Stimulated activated CD4-positive, alpha-beta T cell treated with anti-CD3 and anti-CD28 coated beads, Interleukin-2, amount 100 ng/mL, for 48 hours (primary cell): ENCODE measurements at regions not wholly inside any gene's neighbourhood (a gene's known extent, or its start where the extent isn't known, plus 50 kb on each side); places are given as distances from the start of the nearest gene placed in this dataset.
"Not testable (repeated sequence)": the region's sequence is repeated elsewhere in the genome, so short reads cannot be mapped to it uniquely, and the experiment has no call there.

Experiments
- DNase-seq, 2 donors: peaks; one replicate each; pipeline ENCODE4 v3.0.0-alpha.2; 2020

GRCh38 chr6:102981490-102982015 is 1588.0 kb downstream of the GRIK2 start:
- DNase-seq: no peak

GRCh38 chr6:102980951-102981350 is 1587.4 kb downstream of the GRIK2 start:
- no peak for DNase-seq

- DNase-seq: no peak
Observed at GRCh38 chr6:102961902-102962301, 1568.4 kb downstream of the GRIK2 start.

GRCh38 chr6:102950967-102951366 is 1557.5 kb downstream of the GRIK2 start:
- no peak for DNase-seq

- no peak for DNase-seq
Observed at GRCh38 chr6:102944475-102944874, 1551.0 kb downstream of the GRIK2 start.

- DNase-seq: no peak
Observed at GRCh38 chr6:102942206-102942605, 1548.7 kb downstream of the GRIK2 start.

GRCh38 chr6:102936959-102937358 is 1543.5 kb downstream of the GRIK2 start:
- no peak for DNase-seq

- DNase-seq: no peak
Observed at GRCh38 chr6:102928109-102928508, 1534.6 kb downstream of the GRIK2 start.

GRCh38 chr6:102918161-102918560 is 1524.7 kb downstream of the GRIK2 start:
- no peak for DNase-seq

GRCh38 chr6:102911571-102911970 is 1518.1 kb downstream of the GRIK2 start:
- no peak for DNase-seq

GRCh38 chr6:102910701-102911139 is 1517.2 kb downstream of the GRIK2 start:
- not testable (repeated sequence) for DNase-seq

GRCh38 chr6:102907181-102907580 is 1513.7 kb downstream of the GRIK2 start:
- DNase-seq: no peak

- no peak for DNase-seq
Observed at GRCh38 chr6:102902471-102902870, 1509.0 kb downstream of the GRIK2 start.

- DNase-seq: no peak
Observed at GRCh38 chr6:102895683-102896082, 1502.2 kb downstream of the GRIK2 start.

GRCh38 chr6:102885165-102885564 is 1491.7 kb downstream of the GRIK2 start:
- no peak for DNase-seq

GRCh38 chr6:102853249-102853955 is 1459.9 kb downstream of the GRIK2 start:
- DNase-seq: no peak

- no peak for DNase-seq
Observed at GRCh38 chr6:102848796-102849195, 1455.3 kb downstream of the GRIK2 start.

- DNase-seq: no peak
Observed at GRCh38 chr6:102848210-102848609, 1454.7 kb downstream of the GRIK2 start.

GRCh38 chr6:102841060-102841459 is 1447.6 kb downstream of the GRIK2 start:
- no peak for DNase-seq

GRCh38 chr6:102832021-102832420 is 1438.5 kb downstream of the GRIK2 start:
- no peak for DNase-seq

GRCh38 chr6:102820098-102820497 is 1426.6 kb downstream of the GRIK2 start:
- no peak for DNase-seq

GRCh38 chr6:102815207-102815606 is 1421.7 kb downstream of the GRIK2 start:
- DNase-seq: no peak

GRCh38 chr6:102813489-102814275 is 1420.2 kb downstream of the GRIK2 start:
- no peak for DNase-seq

- DNase-seq: no peak
Observed at GRCh38 chr6:102812242-102812641, 1418.7 kb downstream of the GRIK2 start.
